ENCODE measurements at regions not wholly inside any gene's neighbourhood (a gene's known extent, or its start where the extent isn't known, plus 50 kb on each side); places are given as distances from the start of the nearest gene placed in this dataset.

DNA sequence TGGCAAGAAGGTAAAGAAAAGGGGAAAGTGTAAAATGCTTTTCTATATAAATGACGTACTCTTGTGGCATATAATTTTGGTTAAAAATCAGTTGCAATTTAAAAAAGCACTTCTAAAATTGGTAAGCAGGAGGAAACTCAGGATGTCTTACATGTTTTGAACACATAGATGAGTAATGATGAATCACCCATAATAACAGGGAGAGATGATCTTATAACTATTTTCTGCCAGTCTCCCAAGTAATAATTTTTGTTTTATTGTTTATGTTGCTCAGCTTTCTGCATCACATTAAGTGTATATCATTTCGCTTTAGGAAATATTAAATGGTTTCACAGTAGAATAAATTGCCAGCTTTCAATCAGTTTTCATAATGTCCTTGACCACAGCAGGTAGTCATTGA is 1430.7 kb upstream of the PCDH20 start:
- TF ChIP-seq FOXM1 (IDR thresholded peaks at IDR 0.05; ENCODE audit: borderline replicate concordance), result no peak
- TF ChIP-seq FOXK2 (IDR thresholded peaks at IDR 0.05), result no peak
- no peak for TF ChIP-seq CTBP1 (IDR thresholded peaks at IDR 0.05; ENCODE audit: borderline replicate concordance)

Data from HEK293T (cell line).